ENCODE measurements at regions not wholly inside any gene's neighbourhood (a gene's known extent, or its start where the extent isn't known, plus 50 kb on each side); places are given as distances from the start of the nearest gene placed in this dataset.

DNA sequence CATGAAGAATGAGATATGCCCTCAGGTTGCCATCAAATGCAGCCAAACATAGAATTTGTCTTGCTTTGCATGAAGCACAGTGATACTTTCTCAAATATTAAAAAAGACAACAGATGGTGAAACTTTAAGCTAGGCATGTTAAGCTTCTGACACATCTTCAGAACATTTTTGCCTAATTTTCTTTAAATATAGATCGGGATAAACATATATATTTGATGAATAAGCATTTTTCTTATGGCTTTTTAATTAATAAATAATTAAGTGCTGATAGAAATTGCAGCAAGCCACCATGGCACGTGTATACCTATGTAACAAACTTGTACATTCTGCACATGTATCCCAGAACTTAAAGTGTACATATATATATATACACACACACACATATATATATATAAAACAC lies 831.2 kb upstream of the PCDH10 start:
- CTCF ChIA-PET, result no interaction called here
- Histone ChIP-seq H3K4me3 (ENCODE audit: low read length) (no peak overlapping the region), H2AFZ (ENCODE audit: low read length) (no peak overlapping the region), H4K20me1 (ENCODE audit: low read length) (no peaks in the 10 kb centered on the region), H3K79me2 (ENCODE audit: low read length) (no peaks in the 10 kb centered on the region), H3F3A (ENCODE audit: low read length, unreplicated experiment) (no peaks in the 10 kb centered on the region), H3K4me2 (ENCODE audit: low read length) (no peak overlapping the region), H3K9ac (ENCODE audit: low read length) (no peak overlapping the region), H3K9me3 (ENCODE audit: low read length) (no peaks in the 10 kb centered on the region), H3K9me2 (replicated peaks; ENCODE audit: low read length) (no peaks in the 10 kb centered on the region), H3K36me3 (ENCODE audit: low read depth, low read length) (no peaks in the 10 kb centered on the region), H3K27me3 (ENCODE audit: low read length) (no peaks in the 10 kb centered on the region), H3K27ac (ENCODE audit: low read length) (no peak overlapping the region), H3K4me1 (ENCODE audit: insufficient read depth, low read length) (no peaks in the 10 kb centered on the region)
- TF ChIP-seq EZH2phosphoT487 (IDR thresholded peaks at IDR 0.05; ENCODE audit: borderline replicate concordance, low read length), result no peak
- TF ChIP-seq, protein P1, sequence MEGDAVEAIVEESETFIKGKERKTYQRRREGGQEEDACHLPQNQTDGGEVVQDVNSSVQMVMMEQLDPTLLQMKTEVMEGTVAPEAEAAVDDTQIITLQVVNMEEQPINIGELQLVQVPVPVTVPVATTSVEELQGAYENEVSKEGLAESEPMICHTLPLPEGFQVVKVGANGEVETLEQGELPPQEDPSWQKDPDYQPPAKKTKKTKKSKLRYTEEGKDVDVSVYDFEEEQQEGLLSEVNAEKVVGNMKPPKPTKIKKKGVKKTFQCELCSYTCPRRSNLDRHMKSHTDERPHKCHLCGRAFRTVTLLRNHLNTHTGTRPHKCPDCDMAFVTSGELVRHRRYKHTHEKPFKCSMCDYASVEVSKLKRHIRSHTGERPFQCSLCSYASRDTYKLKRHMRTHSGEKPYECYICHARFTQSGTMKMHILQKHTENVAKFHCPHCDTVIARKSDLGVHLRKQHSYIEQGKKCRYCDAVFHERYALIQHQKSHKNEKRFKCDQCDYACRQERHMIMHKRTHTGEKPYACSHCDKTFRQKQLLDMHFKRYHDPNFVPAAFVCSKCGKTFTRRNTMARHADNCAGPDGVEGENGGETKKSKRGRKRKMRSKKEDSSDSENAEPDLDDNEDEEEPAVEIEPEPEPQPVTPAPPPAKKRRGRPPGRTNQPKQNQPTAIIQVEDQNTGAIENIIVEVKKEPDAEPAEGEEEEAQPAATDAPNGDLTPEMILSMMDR (conservative IDR thresholded peaks at IDR 0.05; ENCODE audit: low read depth, low read length), result no peak
- TF ChIP-seq EZH2 (IDR thresholded peaks at IDR 0.05; ENCODE audit: low read length, unreplicated experiment), result no peak
- no peak for ATAC-seq
- POLR2A ChIA-PET (ENCODE audit: unreplicated experiment), result no interaction called here
- BruUV-seq (replicated peaks), result no TSS peak
- intact Hi-C loops (cut with micrococcal nuclease), result no loop called here
- no peak for DNase-seq

DNA sequence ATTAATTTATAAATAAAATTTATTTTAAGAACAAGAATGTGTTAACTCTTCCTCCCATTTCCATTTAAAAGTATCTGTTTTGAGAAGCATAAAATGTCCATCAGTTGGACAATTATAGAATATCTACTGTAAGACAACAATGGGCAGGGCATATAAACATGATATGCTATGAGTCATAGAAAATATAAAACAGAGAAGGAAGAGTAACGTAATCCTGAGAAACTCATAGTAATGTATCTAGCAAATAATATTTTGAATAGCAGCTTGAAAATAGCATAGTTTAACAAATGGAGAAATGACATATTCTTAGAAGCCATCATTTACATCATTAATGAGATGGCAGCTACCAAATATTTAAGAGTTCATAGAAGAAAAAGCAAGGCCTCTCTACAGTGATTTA lies 820.3 kb upstream of the PCDH10 start:
- CTCF ChIA-PET, result no interaction called here
- Histone ChIP-seq H3K4me3 (ENCODE audit: low read length) (no peak overlapping the region), H3K27ac (ENCODE audit: low read length) (no peak overlapping the region), H3F3A (ENCODE audit: low read length, unreplicated experiment) (no peaks in the 10 kb centered on the region), H3K4me1 (ENCODE audit: insufficient read depth, low read length) (no peaks in the 10 kb centered on the region), H2AFZ (ENCODE audit: low read length) (no peak overlapping the region), H3K4me2 (ENCODE audit: low read length) (no peak overlapping the region), H4K20me1 (ENCODE audit: low read length) (no peaks in the 10 kb centered on the region), H3K36me3 (ENCODE audit: low read depth, low read length) (no peaks in the 10 kb centered on the region), H3K9ac (ENCODE audit: low read length) (no peak overlapping the region), H3K9me3 (ENCODE audit: low read length) (no peaks in the 10 kb centered on the region), H3K9me2 (replicated peaks; ENCODE audit: low read length) (no peaks in the 10 kb centered on the region), H3K27me3 (ENCODE audit: low read length) (no peaks in the 10 kb centered on the region), H3K79me2 (ENCODE audit: low read length) (no peaks in the 10 kb centered on the region)
- POLR2A ChIA-PET (ENCODE audit: unreplicated experiment), result no interaction called here
- peak; percentile 20 for DNase-seq
- TF ChIP-seq EZH2 (IDR thresholded peaks at IDR 0.05; ENCODE audit: low read length, unreplicated experiment) (no peak), EZH2phosphoT487 (IDR thresholded peaks at IDR 0.05; ENCODE audit: borderline replicate concordance, low read length) (no peak)
- TF ChIP-seq, protein P1 (conservative IDR thresholded peaks at IDR 0.05; ENCODE audit: low read depth, low read length), result no peak
- intact Hi-C loops (cut with micrococcal nuclease), result no loop called here
- ATAC-seq, result peak; percentile 68
- no TSS peak for BruUV-seq (replicated peaks)

DNA sequence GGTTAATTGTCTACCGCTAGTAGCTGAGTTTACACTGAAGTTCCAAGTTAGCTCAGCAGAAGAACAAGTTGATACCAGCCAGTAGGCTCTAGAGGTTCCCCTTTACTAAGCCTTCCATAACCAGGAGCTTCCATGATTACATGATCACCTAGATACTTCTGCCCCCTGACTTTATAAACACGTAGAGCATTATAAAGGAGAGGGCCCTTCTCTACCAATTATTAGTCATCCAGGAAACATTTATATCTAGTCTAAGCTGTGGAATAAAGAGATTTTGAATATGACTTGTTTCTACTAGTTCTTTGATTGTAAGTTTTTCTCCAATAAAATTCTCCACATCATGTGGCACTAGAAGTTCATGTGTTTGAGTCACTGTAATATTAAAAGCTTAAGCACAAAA lies 818.1 kb upstream of the PCDH10 start:
- no peaks in the 10 kb centered on the region for H3F3A ChIP-seq (ENCODE audit: low read length, unreplicated experiment)
- no peak overlapping the region for H3K9ac ChIP-seq (ENCODE audit: low read length)
- no peaks in the 10 kb centered on the region for H3K9me3 ChIP-seq (ENCODE audit: low read length)
- TF ChIP-seq EZH2phosphoT487 (IDR thresholded peaks at IDR 0.05; ENCODE audit: borderline replicate concordance, low read length) (no peak), EZH2 (IDR thresholded peaks at IDR 0.05; ENCODE audit: low read length, unreplicated experiment) (no peak)
- TF ChIP-seq, protein P1 (conservative IDR thresholded peaks at IDR 0.05; ENCODE audit: low read depth, low read length), result no peak
- ChIA-PET POLR2A (ENCODE audit: unreplicated experiment) (no interaction called here), CTCF (no interaction called here)
- H3K27me3 ChIP-seq (ENCODE audit: low read length), result no peaks in the 10 kb centered on the region
- no peaks in the 10 kb centered on the region for H3K4me1 ChIP-seq (ENCODE audit: insufficient read depth, low read length)
- no peaks in the 10 kb centered on the region for H3K36me3 ChIP-seq (ENCODE audit: low read depth, low read length)
- intact Hi-C loops (cut with micrococcal nuclease), result no loop called here
- DNase-seq, result no peak
- H2AFZ ChIP-seq (ENCODE audit: low read length), result no peak overlapping the region
- H3K9me2 ChIP-seq (replicated peaks; ENCODE audit: low read length), result no peaks in the 10 kb centered on the region
- no peak overlapping the region for H3K4me2 ChIP-seq (ENCODE audit: low read length)
- no peaks in the 10 kb centered on the region for H4K20me1 ChIP-seq (ENCODE audit: low read length)
- BruUV-seq (replicated peaks), result no TSS peak
- no peak overlapping the region for H3K27ac ChIP-seq (ENCODE audit: low read length)
- no peak overlapping the region for H3K4me3 ChIP-seq (ENCODE audit: low read length)
- ATAC-seq, result no peak
- no peaks in the 10 kb centered on the region for H3K79me2 ChIP-seq (ENCODE audit: low read length)
